ENCODE measurements at regions not wholly inside any gene's neighbourhood (a gene's known extent, or its start where the extent isn't known, plus 50 kb on each side); places are given as distances from the start of the nearest gene placed in this dataset.

- no peak overlapping the region for H3K9ac ChIP-seq (ENCODE audit: insufficient read depth, low read depth, low read length)
- peaks cover 80% of the 10 kb centered on the region for H3K9me3 ChIP-seq (ENCODE audit: low read length)
- H3K79me2 ChIP-seq (ENCODE audit: insufficient read depth, low read length), result no peaks in the 10 kb centered on the region
- TF ChIP-seq RAD51 (IDR thresholded peaks at IDR 0.05; ENCODE audit: borderline replicate concordance) (peak; percentile 83), CENPBD1 (CRISPR knock-in tag; IDR thresholded peaks at IDR 0.05; ENCODE audit: borderline replicate concordance, low read depth) (no peak), USF2 (IDR thresholded peaks at IDR 0.05; ENCODE audit: low read depth, low read length) (peak; percentile 40; the same call in 1 of the 2 replicates), USF2 (CRISPR knock-in tag; IDR thresholded peaks at IDR 0.05; ENCODE audit: borderline replicate concordance) (no peak), CEBPZ (IDR thresholded peaks at IDR 0.05; ENCODE audit: low read length) (no peak)
- intact Hi-C loops (cut with micrococcal nuclease; ENCODE audit: unreplicated experiment), result no loop called here
- H3K4me2 ChIP-seq (ENCODE audit: low read depth, low read length), result no peak overlapping the region
- ChIA-PET POLR2A (no interaction called here), CTCF (ENCODE audit: low intra/inter-chr PET ratio, low total read pairs) (no interaction called here)
- H3K4me1 ChIP-seq (ENCODE audit: insufficient read depth, low read length), result no peaks in the 10 kb centered on the region
- ATAC-seq (no peak), DNase-seq (ENCODE audit: low spot score) (no peak), FAIRE-seq (no peak)
- WGBS (ENCODE audit: low lambda C conversion rate), result 0% methylated on average over 2 of the region's 2 CpGs
- H3K27me3 ChIP-seq (ENCODE audit: control insufficient read depth in 1 of 2, insufficient read depth in 2 of 2, low read length in 2 of 2), result no peaks in the 10 kb centered on the region
- in situ Hi-C loops (cut with HindIII; ENCODE audit: extremely low pct_ligation_motif_present, low pct_unique_long_range_greater_than_20kb), result no loop called here
- H3K36me3 ChIP-seq (replicated peaks in 1 of 2; ENCODE audit: control insufficient read depth in 1 of 2, insufficient read depth in 2 of 2, low read length in 2 of 2), result no peaks in the 10 kb centered on the region
- no TSS peak for BruUV-seq (replicated peaks)
- H2AFZ ChIP-seq (ENCODE audit: low read length), result no peak overlapping the region
- no peak overlapping the region for H3K4me3 ChIP-seq (replicated peaks in 1 of 3; ENCODE audit: insufficient read depth in 1 of 3, low read depth in 2 of 3, low read length in 3 of 3)
- H3K27ac ChIP-seq (ENCODE audit: extremely low read length, insufficient read depth, low read length), result no peak overlapping the region
- H4K20me1 ChIP-seq (ENCODE audit: insufficient read depth, low read length), result no peaks in the 10 kb centered on the region
Observed at GRCh38 chr15:47551546-47551945, 165.8 kb upstream of the SEMA6D start.
